BJ (cell line): ENCODE measurements at regions not wholly inside any gene's neighbourhood (a gene's known extent, or its start where the extent isn't known, plus 50 kb on each side); places are given as distances from the start of the nearest gene placed in this dataset.

Experiments
- CTCF ChIA-PET: fragments of 350-600 bp; formaldehyde crosslinking; extraction: SDS; loops from one replicate; lab custom pipeline; 2021; ENCODE audit warnings: antibody characterized with exemption, inconsistent platforms; lab: Yijun Ruan, JAX
- POLR2A ChIA-PET: fragments of 300-600 bp; sonication (Branson Sonifier 250); formaldehyde crosslinking; extraction: SDS; loops from one replicate; lab custom pipeline; 2021; ENCODE audit warnings: antibody characterized with exemption; lab: Charles Lee
- DNase-seq: peaks from one replicate; pipeline ENCODE4 v3.0.0-alpha.2; 2011; ENCODE audit warnings: low read depth
- H3K27me3 ChIP-seq: 2 replicates; pipeline ENCODE4 v1.6.0; 2011; ENCODE audit warnings: low read length; ENCODE audit not compliant: control insufficient read depth, insufficient read depth
- H3K36me3 ChIP-seq: 2 replicates; pipeline ENCODE4 v1.5.1; 2011; ENCODE audit warnings: low read length; ENCODE audit not compliant: control insufficient read depth, insufficient read depth
- H3K4me3 ChIP-seq: 2 replicates; pipeline ENCODE4 v1.5.1; 2011; ENCODE audit warnings: low read depth, mild to moderate bottlenecking, control low read depth, low read length
- CTCF ChIP-seq: IDR thresholded peaks from 2 replicates; pipeline ENCODE4 v1.5.1; 2011; ENCODE audit warnings: low read depth, mild to moderate bottlenecking, control low read depth, inconsistent platforms, low read length, moderate library complexity; ENCODE audit not compliant: insufficient read depth

- Histone ChIP-seq H3K27me3 (peaks cover 2% of the 10 kb centered on the region; the same call in 1 of the 2 replicates), H3K36me3 (no peaks in the 10 kb centered on the region), H3K4me3 (no peak overlapping the region)
- no peak for DNase-seq
- no peak for TF ChIP-seq CTCF
- ChIA-PET POLR2A (no interaction called here), CTCF (no interaction called here)
These were observed 50.8 kb upstream of the NOTCH1 start for GRCh38 chr9:136596630-136597031.

GRCh38 chr9:136596217-136596616, 50.4 kb upstream of the NOTCH1 start:
- ChIA-PET POLR2A (no interaction called here), CTCF (interaction anchor here (1.6 kb wide), 1 partner anchor 111 kb away, joined by 5 read pairs; no protein-coding TSS in a partner anchor)
- TF ChIP-seq CTCF = no peak

GRCh38 chr9:136595245-136596153, 49.7 kb upstream of the NOTCH1 start:
- no peak for TF ChIP-seq CTCF
- H3K4me3 ChIP-seq = no peak overlapping the region
- CTCF ChIA-PET = interaction anchor here (1.6 kb wide), 1 partner anchor 111 kb away, joined by 5 read pairs; no protein-coding TSS in a partner anchor
- POLR2A ChIA-PET = no interaction called here
- DNase-seq = no peak
- peaks cover 2% of the 10 kb centered on the region for H3K27me3 ChIP-seq
- H3K36me3 ChIP-seq = no peaks in the 10 kb centered on the region

More at GRCh38 chr9:136596217-136596616, 50.4 kb upstream of the NOTCH1 start:
- no peak overlapping the region for H3K4me3 ChIP-seq
- H3K36me3 ChIP-seq = no peaks in the 10 kb centered on the region
- no peak for DNase-seq
- H3K27me3 ChIP-seq = peaks cover 2% of the 10 kb centered on the region; the same call in 1 of the 2 replicates
